ENCODE measurements at regions not wholly inside any gene's neighbourhood (a gene's known extent, or its start where the extent isn't known, plus 50 kb on each side); places are given as distances from the start of the nearest gene placed in this dataset.

- TF ChIP-seq, protein P1, sequence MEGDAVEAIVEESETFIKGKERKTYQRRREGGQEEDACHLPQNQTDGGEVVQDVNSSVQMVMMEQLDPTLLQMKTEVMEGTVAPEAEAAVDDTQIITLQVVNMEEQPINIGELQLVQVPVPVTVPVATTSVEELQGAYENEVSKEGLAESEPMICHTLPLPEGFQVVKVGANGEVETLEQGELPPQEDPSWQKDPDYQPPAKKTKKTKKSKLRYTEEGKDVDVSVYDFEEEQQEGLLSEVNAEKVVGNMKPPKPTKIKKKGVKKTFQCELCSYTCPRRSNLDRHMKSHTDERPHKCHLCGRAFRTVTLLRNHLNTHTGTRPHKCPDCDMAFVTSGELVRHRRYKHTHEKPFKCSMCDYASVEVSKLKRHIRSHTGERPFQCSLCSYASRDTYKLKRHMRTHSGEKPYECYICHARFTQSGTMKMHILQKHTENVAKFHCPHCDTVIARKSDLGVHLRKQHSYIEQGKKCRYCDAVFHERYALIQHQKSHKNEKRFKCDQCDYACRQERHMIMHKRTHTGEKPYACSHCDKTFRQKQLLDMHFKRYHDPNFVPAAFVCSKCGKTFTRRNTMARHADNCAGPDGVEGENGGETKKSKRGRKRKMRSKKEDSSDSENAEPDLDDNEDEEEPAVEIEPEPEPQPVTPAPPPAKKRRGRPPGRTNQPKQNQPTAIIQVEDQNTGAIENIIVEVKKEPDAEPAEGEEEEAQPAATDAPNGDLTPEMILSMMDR (IDR thresholded peaks at IDR 0.05): no peak
- no peak for TF ChIP-seq POLR2A (IDR thresholded peaks at IDR 0.05)
Measured at GRCh38 chr15:56824175-56824574, 90.9 kb upstream of the ZNF280D start.
